GM18907 (cell line): ENCODE measurements at regions not wholly inside any gene's neighbourhood (a gene's known extent, or its start where the extent isn't known, plus 50 kb on each side); places are given as distances from the start of the nearest gene placed in this dataset.
"Not testable (repeated sequence)": the region's sequence is repeated elsewhere in the genome, so short reads cannot be mapped to it uniquely, and the experiment has no call there.

Experiments
- ATAC-seq: cut with Tn5 transposase; IDR thresholded peaks from one replicate; pipeline ENCODE4 v1.9.1; 2021; ENCODE audit warnings: mild to moderate bottlenecking, moderate library complexity; ENCODE audit not compliant: unreplicated experiment

- ATAC-seq, result no peak
Observed at GRCh38 chr2:31664949-31665724, 84.4 kb upstream of the SRD5A2 start.

- no peak for ATAC-seq
Observed at GRCh38 chr2:31660812-31661335, 80.1 kb upstream of the SRD5A2 start.

GRCh38 chr2:31660165-31660564, 79.4 kb upstream of the SRD5A2 start:
- ATAC-seq, result no peak

GRCh38 chr2:31654241-31654640, 73.5 kb upstream of the SRD5A2 start:
- ATAC-seq, result no peak

GRCh38 chr2:31651736-31652135, 71.0 kb upstream of the SRD5A2 start:
- ATAC-seq, result no peak

- no peak for ATAC-seq
Observed at GRCh38 chr2:31651267-31651666, 70.5 kb upstream of the SRD5A2 start.

- ATAC-seq, result no peak
Observed at GRCh38 chr2:31644551-31644950, 63.8 kb upstream of the SRD5A2 start.

GRCh38 chr2:31642707-31643106, 62.0 kb upstream of the SRD5A2 start:
- no peak for ATAC-seq

- not testable (repeated sequence) for ATAC-seq
Observed at GRCh38 chr2:31632201-31632600, 51.5 kb upstream of the SRD5A2 start.
